Mucosa of rectum (tissue), 2 donors: ENCODE measurements at regions not wholly inside any gene's neighbourhood (a gene's known extent, or its start where the extent isn't known, plus 50 kb on each side); places are given as distances from the start of the nearest gene placed in this dataset.

Experiments used
- H3K27ac ChIP-seq, 2 donors: one replicate each; pipeline ENCODE4 v1.7.0; 2013; ENCODE audit warnings: inconsistent platforms in 2 of 2, low read depth in 2 of 2, low read length in 2 of 2
- H3K27me3 ChIP-seq, 2 donors: one replicate each; pipeline ENCODE4 v1.7.0; 2013; ENCODE audit warnings: low read length in 2 of 2; ENCODE audit not compliant: control insufficient read depth in 2 of 2, insufficient read depth in 2 of 2
- H3K36me3 ChIP-seq, 2 donors: one replicate each; pipeline ENCODE4 v1.7.0; 2013; ENCODE audit warnings: low read length in 2 of 2; ENCODE audit not compliant: control insufficient read depth in 2 of 2, insufficient read depth in 2 of 2
- H3K4me1 ChIP-seq, 2 donors: one replicate each; pipeline ENCODE4 v1.7.0; 2013; ENCODE audit warnings: low read length in 2 of 2, mild to moderate bottlenecking in 1 of 2; ENCODE audit not compliant: control insufficient read depth in 2 of 2, insufficient read depth in 2 of 2
- H3K4me3 ChIP-seq, 2 donors: one replicate each; pipeline ENCODE4 v1.7.0; 2013; ENCODE audit warnings: low read length in 2 of 2
- H3K9ac ChIP-seq, 2 donors: one replicate each; pipeline ENCODE4 v1.7.0; 2013; ENCODE audit warnings: low read length in 2 of 2, low read depth in 1 of 2, mild to moderate bottlenecking in 1 of 2
- H3K9me3 ChIP-seq, 2 donors: one replicate each; pipeline ENCODE4 v1.7.0; 2013; ENCODE audit warnings: low read length in 2 of 2; ENCODE audit not compliant: control insufficient read depth in 2 of 2
- donor health status: healthy.
- donor health status: Normal muscosa, but diverticular disease.

DNA sequence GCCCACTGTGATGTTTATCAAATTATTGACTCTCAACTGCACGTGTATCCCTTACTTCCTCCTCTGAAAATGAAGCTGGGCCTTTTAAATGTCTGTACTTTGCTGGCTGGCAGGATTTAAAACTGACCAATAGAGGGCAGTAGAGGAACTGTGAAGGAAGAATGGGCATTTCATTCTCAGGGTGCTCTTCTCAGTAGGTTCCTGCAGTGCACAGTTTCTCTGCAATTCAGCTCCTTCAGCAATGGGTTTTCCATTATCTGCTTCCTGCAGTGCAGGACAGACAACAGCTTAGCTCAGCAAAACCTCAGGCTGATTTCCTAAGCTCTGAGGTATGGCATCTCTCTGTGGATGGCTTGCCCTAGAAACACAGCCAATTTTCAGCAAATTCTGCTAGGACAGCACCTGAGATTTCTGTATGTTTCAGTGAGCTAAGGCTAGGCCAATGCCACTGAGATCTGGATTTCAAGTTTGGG is 298.4 kb upstream of the PRDM9 start:
- Histone ChIP-seq H3K9me3 (no peaks in the 10 kb centered on the region), H3K4me1 (no peaks in the 10 kb centered on the region), H3K4me3 (no peak overlapping the region), H3K9ac (no peak overlapping the region), H3K27me3 (no peaks in the 10 kb centered on the region), H3K36me3 (no peaks in the 10 kb centered on the region), H3K27ac (no peak overlapping the region)

DNA sequence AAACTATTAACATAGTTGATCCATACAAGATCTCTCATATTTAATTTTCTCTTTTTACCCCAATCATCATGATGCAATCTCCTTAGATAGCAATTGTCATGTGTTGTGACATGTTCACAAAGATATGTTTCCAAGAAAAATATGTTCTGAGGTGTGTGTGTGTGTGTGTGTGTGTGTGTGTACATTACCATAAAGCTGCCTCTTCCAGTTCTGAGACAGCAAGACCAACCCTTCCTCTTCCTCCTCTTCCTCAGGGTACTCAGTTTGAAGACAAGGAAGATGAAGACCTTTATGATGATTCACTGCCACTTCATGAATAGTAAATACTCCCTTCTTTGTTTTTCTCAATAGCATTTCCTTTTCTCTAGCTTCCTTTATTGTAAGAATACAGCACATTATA is 303.3 kb upstream of the PRDM9 start:
- no peak overlapping the region for H3K4me3 ChIP-seq
- H3K27me3 ChIP-seq: no peaks in the 10 kb centered on the region
- H3K36me3 ChIP-seq: no peaks in the 10 kb centered on the region
- H3K27ac ChIP-seq: no peak overlapping the region
- H3K9me3 ChIP-seq: no peaks in the 10 kb centered on the region
- no peak overlapping the region for H3K9ac ChIP-seq
- no peaks in the 10 kb centered on the region for H3K4me1 ChIP-seq

DNA sequence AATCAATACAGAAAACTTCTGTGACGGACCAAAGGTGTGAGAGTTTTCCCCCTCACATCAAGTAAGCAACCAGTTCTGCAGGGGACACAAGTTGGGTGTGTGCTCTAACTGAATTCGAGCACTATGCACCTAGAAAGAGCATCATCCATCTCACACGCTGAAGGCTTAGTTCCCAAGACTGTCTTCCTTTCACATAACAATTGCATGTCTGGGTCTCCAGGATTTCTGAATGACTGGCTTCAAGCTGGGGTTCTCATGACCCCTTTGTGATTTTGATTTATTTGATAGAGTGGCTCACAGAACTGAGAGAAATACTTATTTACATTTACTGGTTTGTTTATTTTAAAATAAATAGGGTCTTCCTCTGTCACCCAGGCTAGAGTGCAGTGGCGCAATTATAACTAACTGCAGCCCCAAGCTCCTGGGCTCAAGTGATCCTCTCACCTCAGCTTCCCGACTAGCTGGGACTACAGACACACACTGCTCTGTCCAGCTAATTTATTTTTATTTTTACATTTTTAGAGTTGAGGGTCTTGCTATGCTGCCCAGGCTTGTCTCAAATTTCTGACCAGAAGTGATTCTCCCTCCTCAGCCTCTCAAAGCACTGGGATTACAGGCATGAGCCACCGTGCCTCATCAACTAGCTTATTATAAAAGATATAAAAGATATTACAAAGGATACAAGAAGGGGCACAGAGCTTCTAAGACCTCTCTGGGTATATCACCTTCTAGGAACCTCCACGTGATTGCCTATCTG is 316.7 kb upstream of the CDH12 start:
- Histone ChIP-seq H3K27me3 (no peaks in the 10 kb centered on the region), H3K4me3 (no peak overlapping the region), H3K27ac (no peak overlapping the region), H3K9me3 (peaks cover 0 to 3% of the 10 kb centered on the region in 2 donors), H3K9ac (no peak overlapping the region), H3K36me3 (no peaks in the 10 kb centered on the region), H3K4me1 (no peaks in the 10 kb centered on the region)

DNA sequence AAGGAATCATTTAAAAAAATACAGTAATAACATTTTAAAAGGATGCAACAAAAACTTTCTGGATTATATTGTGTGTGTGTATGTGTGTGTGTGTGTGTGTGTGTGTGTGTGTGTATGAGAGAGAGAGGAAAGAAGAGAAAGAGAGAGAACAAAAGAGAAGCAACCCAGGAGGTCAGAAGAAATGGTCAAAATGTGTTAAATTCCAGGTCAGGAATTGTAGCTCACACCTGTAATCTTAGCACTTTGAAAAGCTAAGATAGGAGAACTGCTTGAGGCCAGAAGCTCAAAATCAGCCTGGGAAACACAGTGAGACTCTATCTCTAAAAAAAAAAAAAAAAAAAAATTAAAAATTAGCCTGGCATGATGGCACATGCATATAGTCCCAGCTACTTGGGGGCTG is 311.8 kb upstream of the CDH12 start:
- Histone ChIP-seq H3K9ac (no peak overlapping the region), H3K9me3 (peaks cover 0 to 3% of the 10 kb centered on the region in 2 donors), H3K27ac (no peak overlapping the region), H3K36me3 (no peaks in the 10 kb centered on the region), H3K4me1 (no peaks in the 10 kb centered on the region), H3K27me3 (no peaks in the 10 kb centered on the region), H3K4me3 (no peak overlapping the region)

DNA sequence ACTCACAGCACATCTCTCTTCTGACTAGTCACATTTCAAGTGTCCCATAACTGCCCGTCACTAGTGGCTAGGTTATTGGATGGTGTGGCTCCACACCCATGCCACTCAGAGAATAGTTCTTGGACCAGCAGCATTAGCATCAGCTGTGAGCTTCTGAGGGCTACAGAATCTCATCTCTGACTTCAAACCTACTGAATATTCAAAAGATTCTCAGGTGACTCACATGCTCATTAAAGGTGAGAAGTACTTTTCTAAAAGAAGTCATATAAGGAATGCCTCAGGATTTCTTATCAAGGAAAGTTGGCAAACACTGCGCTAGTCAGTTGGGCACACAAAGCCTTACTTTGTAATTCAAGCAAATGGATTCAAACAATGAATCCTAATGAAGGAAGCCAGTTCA is 305.0 kb upstream of the CDH12 start:
- Histone ChIP-seq H3K9me3 (peaks cover 0 to 4% of the 10 kb centered on the region in 2 donors), H3K36me3 (no peaks in the 10 kb centered on the region), H3K27ac (no peak overlapping the region)

DNA sequence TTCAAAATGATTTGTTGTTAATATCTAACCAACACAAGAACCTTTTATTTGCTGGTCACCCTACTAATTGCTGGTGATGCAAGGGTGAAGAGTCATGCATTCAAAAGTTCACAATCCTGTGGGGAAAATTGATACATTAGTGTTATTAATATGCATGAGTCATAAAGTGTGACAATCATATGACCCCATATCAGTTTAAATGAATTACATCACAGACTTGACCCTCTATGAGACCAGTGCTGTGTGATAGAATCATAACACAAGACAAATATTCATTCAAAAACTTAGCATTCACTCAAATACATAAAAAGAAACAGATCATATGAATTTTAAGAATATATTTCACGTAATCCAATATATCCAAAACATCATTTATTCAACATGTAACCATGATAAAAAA is 304.6 kb upstream of the CDH12 start:
- no peaks in the 10 kb centered on the region for H3K27me3 ChIP-seq
- H3K9ac ChIP-seq: no peak overlapping the region
- H3K36me3 ChIP-seq: no peaks in the 10 kb centered on the region
- H3K4me3 ChIP-seq: no peak overlapping the region
- no peak overlapping the region for H3K27ac ChIP-seq
- no peaks in the 10 kb centered on the region for H3K4me1 ChIP-seq
- H3K9me3 ChIP-seq: peaks cover 0 to 4% of the 10 kb centered on the region in 2 donors

More for the DNA sequence above, 305.0 kb upstream of the CDH12 start:
- Histone ChIP-seq H3K27me3 (no peaks in the 10 kb centered on the region), H3K4me1 (no peaks in the 10 kb centered on the region), H3K4me3 (no peak overlapping the region), H3K9ac (no peak overlapping the region)

DNA sequence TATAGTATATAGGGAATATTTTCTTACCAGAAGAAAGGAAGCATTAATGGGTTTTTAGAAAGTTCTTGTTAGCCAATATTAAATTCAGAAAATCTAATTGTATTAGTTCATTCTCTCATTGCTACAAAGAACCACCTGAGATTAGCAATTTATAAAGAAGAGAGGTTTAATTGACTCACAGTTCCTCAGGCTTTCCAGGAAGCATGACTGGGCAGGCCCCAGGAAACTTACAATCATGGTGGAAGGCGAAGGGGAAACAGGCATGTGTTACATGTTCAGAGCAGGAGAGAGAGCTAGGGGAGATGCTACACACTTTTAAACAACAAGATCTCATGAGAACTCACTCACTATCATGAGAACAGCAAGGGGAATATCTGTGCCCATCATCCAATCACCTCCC is 304.0 kb upstream of the CDH12 start:
- H3K36me3 ChIP-seq: no peaks in the 10 kb centered on the region
- H3K4me3 ChIP-seq: no peak overlapping the region
- H3K9ac ChIP-seq: no peak overlapping the region
- H3K9me3 ChIP-seq: peaks cover 0 to 4% of the 10 kb centered on the region in 2 donors
- H3K27ac ChIP-seq: no peak overlapping the region
- no peaks in the 10 kb centered on the region for H3K4me1 ChIP-seq
- no peaks in the 10 kb centered on the region for H3K27me3 ChIP-seq

DNA sequence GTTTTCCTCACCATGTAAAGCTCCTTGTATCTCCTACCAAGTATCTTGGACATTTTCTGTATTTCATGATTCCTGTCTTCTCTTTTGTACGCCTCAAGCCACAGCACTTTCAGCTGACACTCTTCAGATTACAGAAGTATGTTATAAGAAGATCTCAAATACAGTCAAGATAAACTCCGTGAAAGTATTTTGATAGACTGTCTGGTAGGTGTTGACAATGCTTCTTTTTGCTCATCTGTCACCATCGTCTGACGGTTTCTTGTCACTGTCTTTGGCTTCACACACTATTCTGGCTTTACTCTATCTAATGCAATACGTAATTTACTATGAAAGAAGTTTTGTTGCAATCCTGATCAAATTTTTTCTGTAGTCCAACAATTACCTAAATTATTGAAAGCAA is 294.5 kb upstream of the CDH12 start:
- Histone ChIP-seq H3K36me3 (no peaks in the 10 kb centered on the region), H3K4me1 (no peaks in the 10 kb centered on the region), H3K9me3 (no peaks in the 10 kb centered on the region), H3K27me3 (no peaks in the 10 kb centered on the region), H3K27ac (no peak overlapping the region), H3K9ac (no peak overlapping the region), H3K4me3 (no peak overlapping the region)

DNA sequence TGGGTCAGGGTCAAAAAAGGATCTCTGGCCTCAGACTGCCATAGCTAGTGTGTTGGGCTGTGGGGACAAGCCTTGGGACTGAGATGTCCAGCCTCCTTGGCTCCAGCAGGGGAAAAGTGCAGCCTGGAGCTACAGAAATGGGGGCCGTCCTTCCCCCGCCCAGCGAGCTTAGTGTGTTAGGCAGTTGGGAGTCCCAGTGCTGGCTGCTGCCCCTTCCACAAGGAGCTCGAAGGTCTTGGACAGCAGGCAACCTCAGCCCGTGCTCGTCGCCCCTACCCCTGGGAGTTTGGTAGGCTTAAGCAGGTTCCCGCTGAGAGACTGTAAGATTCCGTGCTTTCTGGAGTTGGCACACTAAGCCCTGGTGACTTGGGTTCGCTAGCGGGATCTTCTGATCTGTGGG is 293.0 kb upstream of the CDH12 start:
- H3K4me1 ChIP-seq: no peaks in the 10 kb centered on the region
- no peak overlapping the region for H3K4me3 ChIP-seq
- H3K9me3 ChIP-seq: no peaks in the 10 kb centered on the region
- H3K9ac ChIP-seq: no peak overlapping the region
- H3K27ac ChIP-seq: no peak overlapping the region
- no peaks in the 10 kb centered on the region for H3K27me3 ChIP-seq
- no peaks in the 10 kb centered on the region for H3K36me3 ChIP-seq

DNA sequence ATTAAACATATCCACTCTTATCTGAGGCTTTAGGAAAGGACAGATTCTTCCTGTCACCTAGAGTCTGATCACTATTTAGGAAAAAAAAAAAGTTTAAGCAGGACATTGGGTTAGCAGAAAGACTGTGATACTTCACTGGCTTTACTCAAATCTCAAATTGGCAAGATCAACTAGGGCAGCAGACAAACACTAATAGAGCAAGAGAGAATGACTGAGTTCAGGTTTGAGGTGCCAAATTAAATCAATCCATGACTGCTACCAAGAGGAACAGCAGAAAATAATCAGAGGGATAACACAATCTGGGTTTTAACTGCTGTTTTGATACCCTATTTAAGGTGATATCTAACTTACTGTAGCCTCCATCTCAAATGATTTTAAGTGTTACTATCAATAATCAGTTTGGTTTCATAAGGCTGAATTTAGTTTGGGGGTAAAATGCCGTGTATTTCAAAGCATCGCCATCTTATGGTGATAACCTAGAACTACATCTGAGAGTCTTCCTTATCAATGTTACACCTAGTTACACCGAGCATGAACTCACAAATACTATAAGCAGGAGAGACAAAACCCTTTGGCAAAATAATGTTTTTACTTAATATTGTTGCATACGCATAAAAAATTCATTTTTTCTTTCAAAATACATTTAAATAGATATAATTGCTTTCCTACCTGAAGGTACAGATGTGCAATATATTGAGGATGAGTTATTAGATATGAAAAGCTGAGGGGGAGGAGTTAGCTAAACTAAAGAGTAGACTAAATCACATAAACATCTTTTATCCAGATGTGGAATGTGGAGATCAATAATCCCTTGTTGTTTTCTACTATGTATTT is 286.4 kb upstream of the CDH12 start:
- Histone ChIP-seq H3K9ac (no peak overlapping the region), H3K4me1 (no peaks in the 10 kb centered on the region), H3K27ac (no peak overlapping the region), H3K27me3 (no peaks in the 10 kb centered on the region), H3K4me3 (no peak overlapping the region), H3K9me3 (no peaks in the 10 kb centered on the region), H3K36me3 (no peaks in the 10 kb centered on the region)
